Neural progenitor cell (in vitro differentiated cells): ENCODE measurements at regions not wholly inside any gene's neighbourhood (a gene's known extent, or its start where the extent isn't known, plus 50 kb on each side); places are given as distances from the start of the nearest gene placed in this dataset.

Experiments
- CTCF ChIP-seq: fragments of 200-600 bp; sonication (generic); IDR thresholded peaks from 2 replicates; pipeline ENCODE4 v1.5.1; 2017; ENCODE audit warnings: antibody characterized with exemption, mild to moderate bottlenecking
- EZH2 ChIP-seq: fragments of 200-600 bp; sonication (generic); IDR thresholded peaks from 2 replicates; pipeline ENCODE4 v1.6.1; 2017; ENCODE audit warnings: antibody characterized with exemption, mild to moderate bottlenecking, moderate library complexity

GRCh38 chr2:154526234-154526633 lies 172.3 kb upstream of the KCNJ3 start:
- no peak for TF ChIP-seq CTCF
- TF ChIP-seq EZH2: no peak
